SK-N-MC (cell line): ENCODE measurements at regions not wholly inside any gene's neighbourhood (a gene's known extent, or its start where the extent isn't known, plus 50 kb on each side); places are given as distances from the start of the nearest gene placed in this dataset.

Experiments
- EZH2 ChIP-seq: fragments of 200-600 bp; sonication (generic); IDR thresholded peaks from one replicate; pipeline ENCODE4 v1.6.1; 2017; ENCODE audit warnings: antibody characterized with exemption
- FOXP2 ChIP-seq: optimal IDR thresholded peaks from 2 replicates; pipeline ENCODE3; 2011; ENCODE audit warnings: mild to moderate bottlenecking, moderate library complexity; ENCODE audit not compliant: insufficient read depth; ENCODE audit errors: extremely low read length, control extremely low read depth
- POLR2AphosphoS5 ChIP-seq: IDR thresholded peaks from 2 replicates; pipeline ENCODE4 v1.6.1; 2012; ENCODE audit warnings: mild to moderate bottlenecking, low read depth, low read length, borderline replicate concordance

DNA sequence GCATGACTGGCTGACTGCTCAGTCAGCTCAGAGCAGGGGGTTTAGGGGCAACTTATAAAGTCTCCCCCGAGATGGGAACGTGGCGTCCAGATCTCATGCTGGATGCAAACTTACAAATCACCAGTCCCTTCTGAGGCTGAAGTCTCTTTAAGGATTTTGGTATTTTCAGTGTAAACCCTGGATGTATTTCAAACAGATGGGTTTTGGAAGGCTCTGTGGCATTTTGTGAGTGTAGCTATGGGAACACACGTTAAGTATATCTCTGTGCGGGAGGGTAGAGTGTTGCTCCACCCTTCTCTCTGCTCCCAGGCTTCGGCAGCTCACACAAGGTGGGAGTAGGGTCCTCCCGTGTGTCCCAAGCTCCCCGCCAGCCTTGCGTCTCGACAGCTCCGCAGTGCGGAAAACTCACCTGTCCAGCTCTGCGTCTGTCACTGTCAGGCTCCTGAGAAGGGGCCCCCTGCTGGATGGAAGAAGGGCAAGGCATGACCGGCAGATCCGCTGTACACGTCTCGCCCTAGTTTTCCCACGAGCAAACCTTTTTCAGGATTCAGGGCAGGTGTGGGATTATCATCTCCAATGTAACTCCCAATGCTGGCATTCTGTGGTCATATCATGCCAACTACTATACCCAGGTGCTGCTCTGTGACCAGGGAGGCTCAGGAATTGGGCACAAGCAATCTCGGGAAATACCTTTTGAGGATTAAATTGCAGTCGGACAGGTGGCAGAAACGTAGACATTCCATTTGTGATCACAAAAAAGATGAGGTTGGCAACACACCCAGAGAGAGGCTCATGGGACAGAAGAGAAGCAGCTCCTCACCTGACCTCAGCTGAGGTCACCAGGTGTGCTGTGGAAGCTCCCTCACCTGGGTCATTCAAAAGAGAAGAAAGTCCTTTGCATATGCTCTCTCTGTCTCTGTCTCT, 313.9 kb upstream of the B3GAT1 start:
- TF ChIP-seq EZH2 (no peak), POLR2AphosphoS5 (no peak), FOXP2 (no peak)
